Stomach (tissue), 8 donors: ENCODE measurements at regions not wholly inside any gene's neighbourhood (a gene's known extent, or its start where the extent isn't known, plus 50 kb on each side); places are given as distances from the start of the nearest gene placed in this dataset.

ENCODE experiments used
- DNase-seq, 2 donors: peaks; one replicate each; pipeline versions ENCODE4 v3.0.0 to v3.0.0-alpha.2; 2013 to 2019
- H3K27ac ChIP-seq, 5 donors: fragments of 200-600 bp in 4 of 5; sonication (generic) in 4 of 5; one replicate each; pipeline ENCODE4 v1.5.1; 2013 to 2019; ENCODE audit warnings: mild to moderate bottlenecking in 1 of 5, moderate library complexity in 1 of 5
- H3K27me3 ChIP-seq, 3 donors: fragments of 200-600 bp; sonication (generic); one replicate each; pipeline ENCODE4 v1.5.1; 2017 to 2019; ENCODE audit warnings: mixed run types in 1 of 3
- H3K36me3 ChIP-seq, 4 donors: fragments of 200-600 bp; sonication (generic); 1 replicate in 3 of 4; 2 replicates in 1 of 4; pipeline ENCODE4 v1.5.1; 2016 to 2019
- H3K4me1 ChIP-seq, 4 donors: fragments of 200-600 bp; sonication (generic); one replicate each; pipeline ENCODE4 v1.5.1; 2016 to 2019
- H3K4me3 ChIP-seq, 4 donors: fragments of 200-600 bp; sonication (generic) in 3 of 4; one replicate each; pipeline ENCODE4 v1.5.1; 2016 to 2019; ENCODE audit warnings: mild to moderate bottlenecking in 1 of 4
- H3K9me3 ChIP-seq, 4 donors: fragments of 200-600 bp; sonication (generic); one replicate each; pipeline ENCODE4 v1.5.1; 2016 to 2019
- CTCF ChIP-seq, 7 experiments: fragments of 450-650 bp in 4 of 7; fragments of 200-600 bp in 3 of 7; sonication (generic) in 3 of 7; IDR thresholded peaks; one replicate each; pipeline ENCODE4 v1.5.1; 2016 to 2019; ENCODE audit warnings: antibody characterized with exemption in 7 of 7, control low read depth in 2 of 7, mild to moderate bottlenecking in 1 of 7
- EP300 ChIP-seq: sonication (generic); formaldehyde crosslinking; IDR thresholded peaks from one replicate; pipeline ENCODE4 v1.6.1; 2017; ENCODE audit warnings: antibody characterized with exemption
- POLR2A ChIP-seq, 4 donors: fragments of 450-650 bp; IDR thresholded peaks; one replicate each; pipeline ENCODE4 v1.6.1; 2016; ENCODE audit warnings: antibody characterized with exemption in 4 of 4, control low read depth in 2 of 4, mild to moderate bottlenecking in 1 of 4, moderate library complexity in 1 of 4
- POLR2AphosphoS5 ChIP-seq, 3 donors: sonication (generic); formaldehyde crosslinking; IDR thresholded peaks; one replicate each; pipeline ENCODE4 v1.6.1; 2016; ENCODE audit warnings: antibody characterized with exemption in 3 of 3
- WGBS, 5 donors: extraction: QIAGEN DNeasy Blood & Tissue Kit in 3 of 5; methylation state at CpG; one replicate each; pipeline versions ENCODE4 v1.1.5 to v1.1.7; 2013 to 2018; 5-methylcytosine and 5-hydroxymethylcytosine counted together
- intact Hi-C: fragments of 100-400 bp; cut with DNase I; formaldehyde crosslinking; loops from one replicate; pipeline ENCODE4 v1.15.1; 2023; ENCODE audit warnings: low total_unique reads
- donor health status: healthy with polysubstance abuse.
- donor health status: Bipolar disorder and iron deficiency.
- donor health status: healthy.

DNA sequence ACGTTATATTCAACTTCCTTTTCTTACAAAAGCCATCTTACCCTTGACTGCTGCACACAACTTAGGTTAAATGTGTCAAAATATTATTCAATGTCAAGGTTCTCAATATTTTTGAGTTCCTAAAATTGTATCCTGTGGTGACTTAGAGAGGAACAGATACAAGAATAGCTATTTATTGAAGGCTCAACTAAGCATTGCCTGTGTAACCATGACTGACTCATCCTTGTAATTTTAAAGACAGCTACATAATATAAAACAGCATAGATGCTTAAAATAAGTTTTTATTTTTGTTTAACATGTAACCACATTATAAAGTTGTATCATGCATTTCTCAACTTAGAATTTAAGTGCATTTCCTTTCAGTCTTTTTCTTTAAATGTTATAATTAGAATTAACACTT is 312.9 kb upstream of the RGMB start:
- no peaks in the 10 kb centered on the region for H3K27me3 ChIP-seq
- 70 to 86% (median 79%) methylated on average over 1 of the region's 1 CpG for WGBS, 5 donors

DNA sequence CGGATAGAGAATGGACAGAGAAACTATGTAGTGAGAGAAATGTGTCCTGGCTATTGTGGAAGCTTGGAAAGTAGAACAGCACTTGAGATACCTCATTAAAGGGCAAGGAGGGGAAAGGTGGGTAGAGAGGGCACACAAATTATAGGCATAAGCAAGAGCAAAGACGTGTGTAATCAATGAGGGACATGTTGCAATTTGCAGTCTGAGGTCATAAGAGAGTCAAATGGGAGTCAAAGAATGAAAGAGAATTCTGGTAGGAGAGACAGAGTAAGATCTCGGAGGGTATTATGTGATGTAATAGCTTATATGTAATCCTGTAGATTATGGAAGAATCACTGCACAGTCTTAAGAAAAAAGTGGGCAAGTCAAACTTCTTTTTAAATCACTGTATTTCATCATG is 312.0 kb upstream of the RGMB start:
- Histone ChIP-seq H3K36me3 (no peaks in the 10 kb centered on the region), H3K27me3 (no peaks in the 10 kb centered on the region), H3K27ac (no peak overlapping the region), H3K4me3 (no peak overlapping the region), H3K4me1 (no peaks in the 10 kb centered on the region), H3K9me3 (no peaks in the 10 kb centered on the region)
- 78 to 88% (median 83%) methylated on average over 3 of the region's 3 CpGs for WGBS, 5 donors
- no peak for TF ChIP-seq POLR2AphosphoS5 (IDR thresholded peaks at IDR 0.05)
- TF ChIP-seq POLR2A (IDR thresholded peaks at IDR 0.05): no peak
- TF ChIP-seq CTCF (IDR thresholded peaks at IDR 0.05): no peak
- TF ChIP-seq EP300: no peak
- intact Hi-C loops: no loop called here
- DNase-seq: no peak

More for the DNA sequence above, 312.9 kb upstream of the RGMB start:
- Histone ChIP-seq H3K4me1 (peaks cover 0 to 1% (median 0%) of the 10 kb centered on the region in 4 donors), H3K27ac (no peak overlapping the region), H3K9me3 (no peaks in the 10 kb centered on the region), H3K36me3 (no peaks in the 10 kb centered on the region), H3K4me3 (no peak overlapping the region)
- intact Hi-C loops: no loop called here
- DNase-seq: no peak
- no peak for TF ChIP-seq POLR2A (IDR thresholded peaks at IDR 0.05)
- no peak for TF ChIP-seq EP300
- TF ChIP-seq POLR2AphosphoS5 (IDR thresholded peaks at IDR 0.05): no peak
- TF ChIP-seq CTCF (IDR thresholded peaks at IDR 0.05): no peak

DNA sequence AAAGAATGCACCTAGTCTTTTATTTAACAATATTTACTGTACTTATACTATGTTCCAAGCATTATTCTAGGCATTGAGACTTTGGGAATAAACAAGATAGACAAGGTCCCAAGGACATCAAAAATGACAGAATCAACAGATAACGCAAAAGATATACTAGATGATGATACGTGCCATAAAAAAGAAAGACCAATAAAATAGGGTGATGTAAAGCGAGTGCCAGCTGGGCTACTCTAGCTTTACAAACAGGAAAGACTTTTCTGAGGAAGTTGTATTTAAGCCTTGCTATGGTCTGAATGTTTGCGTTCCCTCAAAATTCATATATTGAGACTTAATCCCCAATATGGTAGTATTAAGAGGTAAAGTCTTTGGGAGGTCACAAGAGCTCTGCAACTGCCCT is 310.2 kb upstream of the RGMB start:
- H3K4me1 ChIP-seq: no peaks in the 10 kb centered on the region
- intact Hi-C loops: no loop called here
- H3K27ac ChIP-seq: no peak overlapping the region
- no peak for DNase-seq
- no peaks in the 10 kb centered on the region for H3K36me3 ChIP-seq
- H3K27me3 ChIP-seq: no peaks in the 10 kb centered on the region
- H3K9me3 ChIP-seq: no peaks in the 10 kb centered on the region
- no peak for TF ChIP-seq POLR2AphosphoS5 (IDR thresholded peaks at IDR 0.05)
- no peak for TF ChIP-seq POLR2A (IDR thresholded peaks at IDR 0.05)
- TF ChIP-seq CTCF (IDR thresholded peaks at IDR 0.05): no peak
- TF ChIP-seq EP300: no peak
- no peak overlapping the region for H3K4me3 ChIP-seq
- 82 to 98% (median 92%) methylated on average over 4 of the region's 4 CpGs for WGBS, 5 donors

GRCh38 chr5:98463676-98464075 is 309.8 kb upstream of the RGMB start:
- TF ChIP-seq CTCF (IDR thresholded peaks at IDR 0.05) (no peak), POLR2A (IDR thresholded peaks at IDR 0.05) (no peak), POLR2AphosphoS5 (IDR thresholded peaks at IDR 0.05) (no peak), EP300 (no peak)
- no peak for DNase-seq
- 62 to 83% (median 67%) methylated on average over 5 of the region's 5 CpGs for WGBS, 5 donors
- intact Hi-C loops: no loop called here
- Histone ChIP-seq H3K36me3 (no peaks in the 10 kb centered on the region), H3K27me3 (no peaks in the 10 kb centered on the region), H3K9me3 (no peaks in the 10 kb centered on the region), H3K27ac (no peak overlapping the region), H3K4me3 (no peak overlapping the region), H3K4me1 (no peaks in the 10 kb centered on the region)
